Left lung (tissue), 4 donors: ENCODE measurements at regions not wholly inside any gene's neighbourhood (a gene's known extent, or its start where the extent isn't known, plus 50 kb on each side); places are given as distances from the start of the nearest gene placed in this dataset.

Experiments
- ATAC-seq: fragments of 200-7000 bp; cut with Tn5 transposase; one replicate; pipeline ENCODE4 v1.9.1; 2020; ENCODE audit warnings: moderate library complexity
- DNase-seq, 4 donors: peaks; one replicate each; pipeline ENCODE4 v3.0.0-alpha.2; 2013 to 2020
- H3K27ac ChIP-seq, 2 donors: fragments of 200-600 bp; sonication (generic) in 1 of 2; one replicate each; pipeline versions ENCODE4 v1.5.0 to v1.8.0; 2020 to 2021
- H3K27me3 ChIP-seq, 2 donors: fragments of 200-600 bp; sonication (generic) in 1 of 2; one replicate each; pipeline versions ENCODE4 v1.5.0 to v1.8.0; 2020 to 2021
- H3K36me3 ChIP-seq, 2 donors: fragments of 200-600 bp; sonication (generic) in 1 of 2; one replicate each; pipeline versions ENCODE4 v1.5.0 to v1.8.0; 2020 to 2021
- H3K4me1 ChIP-seq, 2 donors: fragments of 200-600 bp; one replicate each; pipeline ENCODE4 v1.8.0; 2021
- H3K4me3 ChIP-seq, 2 donors: fragments of 200-600 bp; sonication (generic) in 1 of 2; one replicate each; pipeline versions ENCODE4 v1.5.0 to v1.8.0; 2020 to 2021; ENCODE audit warnings: mild to moderate bottlenecking in 1 of 2
- H3K9me3 ChIP-seq, 2 donors: fragments of 200-600 bp; sonication (generic) in 1 of 2; one replicate each; pipeline versions ENCODE4 v1.5.0 to v1.8.0; 2020 to 2021
- intact Hi-C, 2 donors: fragments of 100-400 bp; cut with DNase I; formaldehyde crosslinking; loops; one replicate each; pipeline versions ENCODE4 v1.11.2 to v1.14.2; 2022
- TF ChIP-seq, protein P1 (sequence below), 2 donors: fragments of 200-600 bp; sonication (generic) in 1 of 2; IDR thresholded peaks; one replicate each; pipeline versions ENCODE4 v1.5.0 to v1.8.0; 2021; ENCODE audit warnings: antibody characterized with exemption in 2 of 2
- donor health status: DM: no; HTN: yes; CAD: no.
- donor health status: DM: no; HTN: no; CAD: no.

DNA sequence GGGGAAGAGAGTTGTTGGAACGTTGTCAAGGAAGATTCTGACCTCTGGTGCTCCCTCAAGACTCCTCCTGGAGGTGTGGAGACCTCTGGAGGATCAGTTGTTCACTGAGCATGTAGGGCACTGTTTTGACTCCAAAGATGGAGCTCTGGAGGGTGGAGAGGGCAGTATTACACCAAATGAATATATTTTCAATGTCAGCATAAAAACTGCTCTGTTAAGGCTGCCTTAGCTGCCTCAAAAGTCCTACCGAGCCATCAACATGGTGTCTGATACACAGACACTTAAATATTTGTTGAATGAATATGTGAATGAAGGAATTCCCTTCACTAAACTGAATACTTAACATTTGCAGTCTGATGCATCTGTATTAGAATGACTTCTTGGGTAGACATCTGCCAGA is 144.2 kb upstream of the SPON1 start:
- H3K27me3 ChIP-seq, result no peaks in the 10 kb centered on the region
- intact Hi-C loops, result no loop called here
- H3K27ac ChIP-seq, result no peak overlapping the region
- H3K4me3 ChIP-seq, result no peak overlapping the region
- TF ChIP-seq, protein P1, sequence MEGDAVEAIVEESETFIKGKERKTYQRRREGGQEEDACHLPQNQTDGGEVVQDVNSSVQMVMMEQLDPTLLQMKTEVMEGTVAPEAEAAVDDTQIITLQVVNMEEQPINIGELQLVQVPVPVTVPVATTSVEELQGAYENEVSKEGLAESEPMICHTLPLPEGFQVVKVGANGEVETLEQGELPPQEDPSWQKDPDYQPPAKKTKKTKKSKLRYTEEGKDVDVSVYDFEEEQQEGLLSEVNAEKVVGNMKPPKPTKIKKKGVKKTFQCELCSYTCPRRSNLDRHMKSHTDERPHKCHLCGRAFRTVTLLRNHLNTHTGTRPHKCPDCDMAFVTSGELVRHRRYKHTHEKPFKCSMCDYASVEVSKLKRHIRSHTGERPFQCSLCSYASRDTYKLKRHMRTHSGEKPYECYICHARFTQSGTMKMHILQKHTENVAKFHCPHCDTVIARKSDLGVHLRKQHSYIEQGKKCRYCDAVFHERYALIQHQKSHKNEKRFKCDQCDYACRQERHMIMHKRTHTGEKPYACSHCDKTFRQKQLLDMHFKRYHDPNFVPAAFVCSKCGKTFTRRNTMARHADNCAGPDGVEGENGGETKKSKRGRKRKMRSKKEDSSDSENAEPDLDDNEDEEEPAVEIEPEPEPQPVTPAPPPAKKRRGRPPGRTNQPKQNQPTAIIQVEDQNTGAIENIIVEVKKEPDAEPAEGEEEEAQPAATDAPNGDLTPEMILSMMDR (IDR thresholded peaks at IDR 0.05), result no peak
- DNase-seq (no peak), ATAC-seq (no peak)
- no peaks in the 10 kb centered on the region for H3K4me1 ChIP-seq
- no peaks in the 10 kb centered on the region for H3K36me3 ChIP-seq
- no peaks in the 10 kb centered on the region for H3K9me3 ChIP-seq

DNA sequence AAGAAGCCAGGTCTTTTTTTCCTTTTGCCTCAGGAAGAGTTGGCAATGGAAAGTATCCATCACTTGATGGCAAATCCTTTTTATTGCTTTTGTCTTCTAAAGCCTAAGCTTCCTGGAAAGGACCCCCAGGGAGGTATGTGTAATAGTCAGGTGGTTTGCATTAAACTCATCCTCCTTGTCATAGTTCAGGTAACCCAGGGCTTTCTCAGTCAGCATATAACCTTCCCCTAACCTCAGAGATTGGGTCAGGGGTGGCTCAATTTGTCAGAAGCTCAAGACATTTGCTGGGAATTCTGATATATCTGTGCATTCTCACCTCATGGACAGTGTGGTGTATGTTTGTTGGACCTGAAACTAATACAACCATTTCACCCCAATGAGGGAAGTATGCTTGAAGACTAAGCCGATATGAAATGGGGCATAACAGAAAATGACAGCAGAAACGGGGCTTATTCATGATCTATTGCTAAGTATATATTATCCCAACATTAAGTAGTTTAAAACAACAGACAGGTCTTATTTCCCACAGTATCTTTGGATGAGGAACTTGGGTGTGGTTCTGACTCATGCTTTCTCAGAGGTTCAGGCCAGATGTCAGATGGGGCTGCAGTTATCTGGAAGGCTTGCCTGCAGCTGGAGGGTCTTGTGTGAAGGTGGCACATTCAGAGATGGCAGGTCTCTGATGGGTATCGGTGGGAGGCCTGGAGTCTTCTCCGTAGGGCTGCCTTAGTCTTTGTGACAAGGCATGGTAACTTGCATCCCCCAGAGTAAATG is 135.8 kb upstream of the SPON1 start:
- Histone ChIP-seq H3K9me3 (peaks cover 0 to 11% of the 10 kb centered on the region in 2 donors), H3K27ac (no peak overlapping the region), H3K4me1 (no peaks in the 10 kb centered on the region), H3K36me3 (no peaks in the 10 kb centered on the region), H3K27me3 (no peaks in the 10 kb centered on the region), H3K4me3 (no peak overlapping the region)
- intact Hi-C loops, result no loop called here
- DNase-seq, result no peak
- ATAC-seq, result no peak
- TF ChIP-seq, protein P1 (IDR thresholded peaks at IDR 0.05), result no peak

DNA sequence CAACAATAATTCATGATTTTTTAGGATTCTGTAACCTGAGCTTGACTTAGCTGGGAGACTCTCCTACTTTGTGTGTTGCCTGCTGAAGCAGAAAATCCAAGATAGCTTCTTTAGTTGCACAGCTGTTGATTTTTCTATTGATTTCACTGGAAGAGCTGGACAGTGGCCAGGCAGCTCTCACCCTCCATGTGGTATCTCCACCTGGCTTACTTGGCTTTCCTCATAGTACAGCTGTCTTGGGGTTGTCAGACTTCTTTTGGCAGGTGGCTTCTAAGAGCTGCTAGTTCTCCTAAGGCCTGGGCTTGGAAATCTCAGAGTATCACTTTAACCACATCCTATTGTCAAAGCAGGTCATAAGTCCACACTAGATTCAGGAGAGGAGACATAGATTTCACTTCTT is 130.8 kb upstream of the SPON1 start:
- H3K27me3 ChIP-seq, result no peaks in the 10 kb centered on the region
- H3K27ac ChIP-seq, result no peak overlapping the region
- H3K9me3 ChIP-seq, result peaks cover 0 to 9% of the 10 kb centered on the region in 2 donors
- H3K4me1 ChIP-seq, result no peaks in the 10 kb centered on the region
- no peak for ATAC-seq
- intact Hi-C loops, result no loop called here
- TF ChIP-seq, protein P1 (IDR thresholded peaks at IDR 0.05), result no peak
- H3K4me3 ChIP-seq, result no peak overlapping the region
- DNase-seq, result no peak
- H3K36me3 ChIP-seq, result no peaks in the 10 kb centered on the region

DNA sequence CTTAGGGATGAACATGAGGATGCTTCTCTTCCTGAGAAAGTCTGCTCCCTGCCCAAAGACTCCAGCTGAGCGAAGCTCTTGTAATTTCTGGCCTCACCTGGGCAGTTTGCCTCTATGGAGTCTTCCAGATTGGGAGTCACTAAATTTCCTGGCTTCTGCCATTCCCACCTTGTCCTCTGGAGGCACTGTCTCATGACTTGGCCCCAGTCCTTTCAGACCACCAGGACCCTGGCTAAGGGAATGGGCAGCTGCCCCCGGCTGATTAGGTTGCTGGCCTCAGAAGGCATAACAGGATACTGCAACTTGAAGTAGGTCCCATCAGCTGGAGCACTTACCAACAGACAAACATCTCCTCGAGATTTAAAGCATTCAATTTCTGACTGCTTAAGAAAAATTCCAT is 128.1 kb upstream of the SPON1 start:
- ATAC-seq (no peak), DNase-seq (no peak)
- Histone ChIP-seq H3K9me3 (peaks cover 0 to 6% of the 10 kb centered on the region in 2 donors), H3K27me3 (no peaks in the 10 kb centered on the region), H3K36me3 (no peaks in the 10 kb centered on the region), H3K4me3 (no peak overlapping the region), H3K4me1 (no peaks in the 10 kb centered on the region), H3K27ac (no peak overlapping the region)
- intact Hi-C loops, result no loop called here
- TF ChIP-seq, protein P1 (IDR thresholded peaks at IDR 0.05), result peak in 1 of 2 donors; percentile 18

DNA sequence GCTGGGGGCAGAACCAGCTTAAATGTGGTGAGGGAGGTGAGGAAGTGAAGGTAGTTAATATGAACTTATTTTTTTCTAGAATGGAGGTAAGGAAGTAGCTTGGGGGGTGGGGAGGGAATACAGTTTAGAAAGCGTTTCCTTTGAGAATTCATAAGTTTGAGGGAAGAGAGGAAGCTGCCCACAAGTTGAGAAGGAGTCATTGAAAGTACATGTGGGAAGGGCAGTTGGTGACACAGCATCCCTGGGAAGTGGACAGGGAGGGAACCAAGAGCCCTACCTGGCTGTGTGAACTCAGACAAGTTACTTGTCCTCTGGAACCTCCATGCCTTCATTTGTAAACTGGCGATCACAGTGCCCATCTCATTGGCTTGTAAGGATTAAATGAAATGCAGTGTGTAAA is 125.9 kb upstream of the SPON1 start:
- intact Hi-C loops, result no loop called here
- no peaks in the 10 kb centered on the region for H3K27me3 ChIP-seq
- no peaks in the 10 kb centered on the region for H3K36me3 ChIP-seq
- DNase-seq, result no peak
- H3K9me3 ChIP-seq, result no peaks in the 10 kb centered on the region
- TF ChIP-seq, protein P1 (IDR thresholded peaks at IDR 0.05), result no peak
- no peaks in the 10 kb centered on the region for H3K4me1 ChIP-seq
- no peak overlapping the region for H3K4me3 ChIP-seq
- no peak for ATAC-seq
- H3K27ac ChIP-seq, result no peak overlapping the region
